ENCODE measurements at regions not wholly inside any gene's neighbourhood (a gene's known extent, or its start where the extent isn't known, plus 50 kb on each side); places are given as distances from the start of the nearest gene placed in this dataset.

DNA sequence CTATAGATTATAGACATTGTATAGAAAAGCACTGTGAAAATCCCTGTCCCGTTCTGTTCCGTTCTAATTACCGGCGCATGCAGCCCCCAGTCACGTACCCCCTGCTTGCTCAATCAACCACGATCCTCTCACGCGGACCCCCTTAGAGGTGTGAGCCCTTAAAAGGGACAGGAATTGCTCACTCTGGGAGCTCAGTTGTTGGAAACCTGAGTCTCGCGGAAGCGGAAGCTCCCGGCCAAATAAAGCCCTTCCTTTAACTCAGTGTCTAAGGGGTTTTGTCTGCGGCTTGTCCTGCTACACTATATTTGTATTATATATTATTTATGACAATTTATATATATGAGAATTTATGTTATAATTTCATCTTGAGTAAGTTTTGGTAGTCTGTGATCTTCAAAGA, 213.6 kb upstream of the AMIGO2 start:
- TF ChIP-seq ZNF274 (IDR thresholded peaks at IDR 0.05; ENCODE audit: low read length): no peak
- no peak for TF ChIP-seq ZNF274 (tag by site-specific recombination; IDR thresholded peaks at IDR 0.05; ENCODE audit: borderline replicate concordance)
- no peak for TF ChIP-seq ZNF560 (tag by site-specific recombination; IDR thresholded peaks at IDR 0.05; ENCODE audit: borderline replicate concordance)
- TF ChIP-seq ZIC2 (tag by site-specific recombination; IDR thresholded peaks at IDR 0.05): no peak
- TF ChIP-seq ZNF248 (tag by site-specific recombination; IDR thresholded peaks at IDR 0.05): no peak
- no peak for TF ChIP-seq ZBTB10 (tag by site-specific recombination; IDR thresholded peaks at IDR 0.05)
- no peak for TF ChIP-seq ZNF624 (tag by site-specific recombination; IDR thresholded peaks at IDR 0.05)
- no peak for TF ChIP-seq OSR2 (tag by site-specific recombination; IDR thresholded peaks at IDR 0.05)
- TF ChIP-seq, protein P1, sequence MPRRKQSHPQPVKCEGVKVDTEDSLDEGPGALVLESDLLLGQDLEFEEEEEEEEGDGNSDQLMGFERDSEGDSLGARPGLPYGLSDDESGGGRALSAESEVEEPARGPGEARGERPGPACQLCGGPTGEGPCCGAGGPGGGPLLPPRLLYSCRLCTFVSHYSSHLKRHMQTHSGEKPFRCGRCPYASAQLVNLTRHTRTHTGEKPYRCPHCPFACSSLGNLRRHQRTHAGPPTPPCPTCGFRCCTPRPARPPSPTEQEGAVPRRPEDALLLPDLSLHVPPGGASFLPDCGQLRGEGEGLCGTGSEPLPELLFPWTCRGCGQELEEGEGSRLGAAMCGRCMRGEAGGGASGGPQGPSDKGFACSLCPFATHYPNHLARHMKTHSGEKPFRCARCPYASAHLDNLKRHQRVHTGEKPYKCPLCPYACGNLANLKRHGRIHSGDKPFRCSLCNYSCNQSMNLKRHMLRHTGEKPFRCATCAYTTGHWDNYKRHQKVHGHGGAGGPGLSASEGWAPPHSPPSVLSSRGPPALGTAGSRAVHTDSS (tag by site-specific recombination; IDR thresholded peaks at IDR 0.05): no peak
- no peak for TF ChIP-seq AEBP2 (tag by site-specific recombination; IDR thresholded peaks at IDR 0.05; ENCODE audit: borderline replicate concordance)
- no peak for TF ChIP-seq ZNF785 (tag by site-specific recombination; IDR thresholded peaks at IDR 0.05)
- TF ChIP-seq ZNF214 (tag by site-specific recombination; IDR thresholded peaks at IDR 0.05; ENCODE audit: borderline replicate concordance): no peak
- TF ChIP-seq, protein P2, sequence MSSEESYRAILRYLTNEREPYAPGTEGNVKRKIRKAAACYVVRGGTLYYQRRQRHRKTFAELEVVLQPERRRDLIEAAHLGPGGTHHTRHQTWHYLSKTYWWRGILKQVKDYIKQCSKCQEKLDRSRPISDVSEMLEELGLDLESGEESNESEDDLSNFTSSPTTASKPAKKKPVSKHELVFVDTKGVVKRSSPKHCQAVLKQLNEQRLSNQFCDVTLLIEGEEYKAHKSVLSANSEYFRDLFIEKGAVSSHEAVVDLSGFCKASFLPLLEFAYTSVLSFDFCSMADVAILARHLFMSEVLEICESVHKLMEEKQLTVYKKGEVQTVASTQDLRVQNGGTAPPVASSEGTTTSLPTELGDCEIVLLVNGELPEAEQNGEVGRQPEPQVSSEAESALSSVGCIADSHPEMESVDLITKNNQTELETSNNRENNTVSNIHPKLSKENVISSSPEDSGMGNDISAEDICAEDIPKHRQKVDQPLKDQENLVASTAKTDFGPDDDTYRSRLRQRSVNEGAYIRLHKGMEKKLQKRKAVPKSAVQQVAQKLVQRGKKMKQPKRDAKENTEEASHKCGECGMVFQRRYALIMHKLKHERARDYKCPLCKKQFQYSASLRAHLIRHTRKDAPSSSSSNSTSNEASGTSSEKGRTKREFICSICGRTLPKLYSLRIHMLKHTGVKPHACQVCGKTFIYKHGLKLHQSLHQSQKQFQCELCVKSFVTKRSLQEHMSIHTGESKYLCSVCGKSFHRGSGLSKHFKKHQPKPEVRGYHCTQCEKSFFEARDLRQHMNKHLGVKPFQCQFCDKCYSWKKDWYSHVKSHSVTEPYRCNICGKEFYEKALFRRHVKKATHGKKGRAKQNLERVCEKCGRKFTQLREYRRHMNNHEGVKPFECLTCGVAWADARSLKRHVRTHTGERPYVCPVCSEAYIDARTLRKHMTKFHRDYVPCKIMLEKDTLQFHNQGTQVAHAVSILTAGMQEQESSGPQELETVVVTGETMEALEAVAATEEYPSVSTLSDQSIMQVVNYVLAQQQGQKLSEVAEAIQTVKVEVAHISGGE (tag by site-specific recombination; conservative IDR thresholded peaks at IDR 0.05; ENCODE audit: low read depth): no peak
- no peak for TF ChIP-seq RBAK (tag by site-specific recombination; IDR thresholded peaks at IDR 0.05)
- Histone ChIP-seq H3K9me3 (ENCODE audit: control insufficient read depth, insufficient read depth, low read depth, low read length) (no peaks in the 10 kb centered on the region), H3K36me3 (ENCODE audit: control insufficient read depth in 2 of 2, insufficient read depth in 1 of 2, low read length in 2 of 2) (no peaks in the 10 kb centered on the region), H3K4me3 (ENCODE audit: low read depth, low read length) (no peak overlapping the region), H3K27ac (ENCODE audit: extremely low read depth, low read depth, low read length) (no peak overlapping the region), H3K4me1 (ENCODE audit: control insufficient read depth, insufficient read depth, low read length) (no peaks in the 10 kb centered on the region)
- ChIA-PET CTCF (interaction anchor here (0.9 kb wide), 1 partner anchor 22 kb away, joined by 4 read pairs; no protein-coding TSS in a partner anchor), POLR2A (interaction anchor here (0.7 kb wide), 1 partner anchor 25 kb away, joined by 3 read pairs; no protein-coding TSS in a partner anchor)

- Histone ChIP-seq H3K36me3 (ENCODE audit: control insufficient read depth in 2 of 2, insufficient read depth in 1 of 2, low read length in 2 of 2) (no peaks in the 10 kb centered on the region), H3K9me3 (ENCODE audit: control insufficient read depth, insufficient read depth, low read depth, low read length) (no peaks in the 10 kb centered on the region), H3K4me3 (ENCODE audit: low read depth, low read length) (no peak overlapping the region), H3K4me1 (ENCODE audit: control insufficient read depth, insufficient read depth, low read length) (no peaks in the 10 kb centered on the region), H3K27ac (ENCODE audit: extremely low read depth, low read depth, low read length) (no peak overlapping the region)
- CTCF ChIA-PET: no interaction called here
- TF ChIP-seq EGR2 (tag by site-specific recombination; IDR thresholded peaks at IDR 0.05; ENCODE audit: low read depth): no peak
- no peak for TF ChIP-seq ZNF423 (tag by site-specific recombination; IDR thresholded peaks at IDR 0.05)
- no peak for TF ChIP-seq ZXDB (tag by site-specific recombination; IDR thresholded peaks at IDR 0.05)
- no peak for TF ChIP-seq ZNF221 (tag by site-specific recombination; IDR thresholded peaks at IDR 0.05; ENCODE audit: borderline replicate concordance)
- TF ChIP-seq SP2 (tag by site-specific recombination; IDR thresholded peaks at IDR 0.05): no peak
- no peak for TF ChIP-seq YY1 (tag by site-specific recombination; IDR thresholded peaks at IDR 0.05)
- TF ChIP-seq, protein P3, sequence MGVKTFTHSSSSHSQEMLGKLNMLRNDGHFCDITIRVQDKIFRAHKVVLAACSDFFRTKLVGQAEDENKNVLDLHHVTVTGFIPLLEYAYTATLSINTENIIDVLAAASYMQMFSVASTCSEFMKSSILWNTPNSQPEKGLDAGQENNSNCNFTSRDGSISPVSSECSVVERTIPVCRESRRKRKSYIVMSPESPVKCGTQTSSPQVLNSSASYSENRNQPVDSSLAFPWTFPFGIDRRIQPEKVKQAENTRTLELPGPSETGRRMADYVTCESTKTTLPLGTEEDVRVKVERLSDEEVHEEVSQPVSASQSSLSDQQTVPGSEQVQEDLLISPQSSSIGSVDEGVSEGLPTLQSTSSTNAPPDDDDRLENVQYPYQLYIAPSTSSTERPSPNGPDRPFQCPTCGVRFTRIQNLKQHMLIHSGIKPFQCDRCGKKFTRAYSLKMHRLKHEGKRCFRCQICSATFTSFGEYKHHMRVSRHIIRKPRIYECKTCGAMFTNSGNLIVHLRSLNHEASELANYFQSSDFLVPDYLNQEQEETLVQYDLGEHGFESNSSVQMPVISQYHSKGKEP (tag by site-specific recombination; IDR thresholded peaks at IDR 0.05): no peak
- TF ChIP-seq ZNF514 (tag by site-specific recombination; IDR thresholded peaks at IDR 0.05): no peak
- no peak for TF ChIP-seq ZFP3 (tag by site-specific recombination; IDR thresholded peaks at IDR 0.05; ENCODE audit: low read depth)
- no peak for TF ChIP-seq HOXC10 (CRISPR knock-in tag; IDR thresholded peaks at IDR 0.05)
- no peak for TF ChIP-seq ZFHX2 (tag by site-specific recombination; conservative IDR thresholded peaks at IDR 0.05)
- TF ChIP-seq MEIS1 (CRISPR knock-in tag; IDR thresholded peaks at IDR 0.05; ENCODE audit: borderline replicate concordance): no peak
- POLR2A ChIA-PET: no interaction called here
Measured at GRCh38 chr12:47286676-47287075, 206.9 kb upstream of the AMIGO2 start.
